Trophoblast cell (in vitro differentiated cells and primary cell): ENCODE measurements at regions not wholly inside any gene's neighbourhood (a gene's known extent, or its start where the extent isn't known, plus 50 kb on each side); places are given as distances from the start of the nearest gene placed in this dataset.

Experiments
- DNase-seq, 2 donors: peaks; one replicate each; pipeline ENCODE4 v3.0.0-alpha.2; 2016
- H2AFZ ChIP-seq: 2 replicates; pipeline ENCODE4 v1.6.1; 2013; ENCODE audit warnings: low read length, moderate library complexity, mild to moderate bottlenecking; ENCODE audit not compliant: insufficient read depth, poor library complexity
- H2AK5ac ChIP-seq: 2 replicates; pipeline ENCODE4 v1.6.1; 2013; ENCODE audit warnings: mild to moderate bottlenecking, low read length
- H2BK120ac ChIP-seq: 2 replicates; pipeline ENCODE4 v1.6.1; 2013; ENCODE audit warnings: low read length, mild to moderate bottlenecking, moderate library complexity; ENCODE audit not compliant: insufficient read depth, poor library complexity
- H2BK12ac ChIP-seq: 2 replicates; pipeline ENCODE4 v1.6.1; 2013; ENCODE audit warnings: mild to moderate bottlenecking, low read length, moderate library complexity
- H2BK5ac ChIP-seq: 2 replicates; pipeline ENCODE4 v1.6.1; 2013; ENCODE audit warnings: low read length, low read depth, moderate library complexity, mild to moderate bottlenecking; ENCODE audit not compliant: poor library complexity
- H3K14ac ChIP-seq: 2 replicates; pipeline ENCODE4 v1.6.1; 2013; ENCODE audit warnings: mild to moderate bottlenecking, low read length
- H3K18ac ChIP-seq: 2 replicates; pipeline ENCODE4 v1.6.1; 2013; ENCODE audit warnings: mild to moderate bottlenecking, low read length
- H3K23ac ChIP-seq: 2 replicates; pipeline ENCODE4 v1.6.1; 2013; ENCODE audit warnings: low read length
- H3K27ac ChIP-seq: 2 replicates; pipeline ENCODE4 v1.5.1; 2013; ENCODE audit warnings: low read depth, mild to moderate bottlenecking, inconsistent platforms, low read length, moderate library complexity
- H3K27me3 ChIP-seq: 2 replicates; pipeline ENCODE4 v1.6.1; 2013; ENCODE audit warnings: inconsistent platforms, mild to moderate bottlenecking, low read length, moderate library complexity; ENCODE audit not compliant: insufficient read depth
- H3K36me3 ChIP-seq, 2 experiments: 1 replicate in 1 of 2; 2 replicates in 1 of 2; pipeline ENCODE4 v1.6.1; 2013; ENCODE audit warnings: low read length in 2 of 2, mild to moderate bottlenecking in 2 of 2, moderate library complexity in 1 of 2; ENCODE audit not compliant: insufficient read depth in 2 of 2, control insufficient read depth in 1 of 2
- H3K4ac ChIP-seq: 2 replicates; pipeline ENCODE4 v1.6.1; 2013; ENCODE audit warnings: low read depth, mild to moderate bottlenecking, low read length, moderate library complexity
- H3K4me1 ChIP-seq, 2 experiments: 1 replicate in 1 of 2; 2 replicates in 1 of 2; pipeline ENCODE4 v1.6.1; 2013; ENCODE audit warnings: low read length in 2 of 2, mild to moderate bottlenecking in 2 of 2, moderate library complexity in 1 of 2; ENCODE audit not compliant: insufficient read depth in 2 of 2, control insufficient read depth in 1 of 2
- H3K4me2 ChIP-seq: 2 replicates; pipeline ENCODE4 v1.6.1; 2013; ENCODE audit warnings: inconsistent platforms, mild to moderate bottlenecking, low read length, moderate library complexity
- H3K4me3 ChIP-seq: 2 replicates; pipeline ENCODE4 v1.5.1; 2013; ENCODE audit warnings: mild to moderate bottlenecking, low read depth, low read length, inconsistent platforms
- H3K79me1 ChIP-seq: one replicate; pipeline ENCODE4 v1.6.1; 2013; ENCODE audit warnings: low read length
- H3K79me2 ChIP-seq: 2 replicates; pipeline ENCODE4 v1.6.1; 2013; ENCODE audit warnings: low read length, mild to moderate bottlenecking; ENCODE audit not compliant: control insufficient read depth, insufficient read depth, poor library complexity
- H3K9ac ChIP-seq: 2 replicates; pipeline ENCODE4 v1.6.1; 2013; ENCODE audit warnings: mild to moderate bottlenecking, low read length
- H3K9me3 ChIP-seq: 2 replicates; pipeline ENCODE4 v1.6.1; 2013; ENCODE audit warnings: low read depth, mild to moderate bottlenecking, control low read depth, inconsistent platforms, low read length; ENCODE audit not compliant: insufficient read depth
- H4K12ac ChIP-seq: 2 replicates; pipeline ENCODE4 v1.6.1; 2013; ENCODE audit warnings: low read depth, mild to moderate bottlenecking, low read length, moderate library complexity
- H4K8ac ChIP-seq: 2 replicates; pipeline ENCODE4 v1.6.1; 2013; ENCODE audit warnings: low read depth, mild to moderate bottlenecking, low read length, moderate library complexity
- H4K91ac ChIP-seq: one replicate; pipeline ENCODE4 v1.6.1; 2013; ENCODE audit warnings: low read depth, mild to moderate bottlenecking, low read length, moderate library complexity
- WGBS: extraction: QIAGEN DNeasy Blood & Tissue Kit; methylation state at CpG from one replicate; pipeline ENCODE4 v1.1.7; 2013; ENCODE audit warnings: missing lambda C conversion rate; ENCODE audit not compliant: insufficient read length, insufficient coverage; ENCODE audit errors: extremely low coverage; 5-methylcytosine and 5-hydroxymethylcytosine counted together

DNA sequence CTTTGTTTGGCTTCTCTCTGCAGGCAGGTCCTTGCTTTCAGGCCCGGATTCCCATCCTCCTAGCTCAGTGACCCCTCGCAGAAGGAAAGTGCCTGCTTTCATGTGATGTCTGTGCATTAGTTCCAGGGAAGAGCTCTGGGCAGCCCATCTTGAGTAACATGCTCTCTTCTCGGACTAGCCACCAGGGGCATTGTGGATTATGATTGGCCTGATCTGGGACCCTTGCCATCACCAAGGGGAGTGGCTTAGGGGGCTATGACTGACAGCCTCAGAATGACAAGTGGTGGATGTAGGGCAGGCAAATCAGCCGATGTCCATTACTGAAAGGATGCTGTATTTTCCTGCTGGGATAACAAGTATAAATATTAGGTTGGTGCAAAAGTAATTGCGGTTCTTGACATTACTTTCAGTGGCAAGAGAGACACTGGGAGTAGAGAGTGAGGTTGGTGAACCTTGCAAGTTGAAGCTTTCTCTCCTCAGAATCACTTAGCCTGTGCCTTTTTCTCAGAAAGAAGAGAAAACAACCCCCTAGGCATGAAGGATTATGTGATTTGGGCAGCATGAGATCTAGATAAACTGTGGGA, 71.5 kb upstream of the MPHOSPH6 start:
- Histone ChIP-seq H3K18ac (no peak overlapping the region), H3K4me1 (no peaks in the 10 kb centered on the region), H3K9ac (no peak overlapping the region), H2AFZ (no peak overlapping the region), H4K91ac (no peak overlapping the region), H2BK5ac (no peak overlapping the region), H3K27ac (no peak overlapping the region), H3K79me2 (no peaks in the 10 kb centered on the region), H2BK12ac (no peak overlapping the region), H4K8ac (no peak overlapping the region), H3K9me3 (no peaks in the 10 kb centered on the region), H3K27me3 (no peaks in the 10 kb centered on the region), H4K12ac (no peak overlapping the region), H3K14ac (no peak overlapping the region), H2AK5ac (no peak overlapping the region), H3K4me2 (no peak overlapping the region), H3K79me1 (no peaks in the 10 kb centered on the region), H3K36me3 (no peaks in the 10 kb centered on the region), H3K4ac (no peak overlapping the region), H2BK120ac (no peak overlapping the region), H3K4me3 (no peak overlapping the region), H3K23ac (no peak overlapping the region)
- DNase-seq = no peak
- no CpG with 5 or more reads among the region's 5 CpGs for WGBS

DNA sequence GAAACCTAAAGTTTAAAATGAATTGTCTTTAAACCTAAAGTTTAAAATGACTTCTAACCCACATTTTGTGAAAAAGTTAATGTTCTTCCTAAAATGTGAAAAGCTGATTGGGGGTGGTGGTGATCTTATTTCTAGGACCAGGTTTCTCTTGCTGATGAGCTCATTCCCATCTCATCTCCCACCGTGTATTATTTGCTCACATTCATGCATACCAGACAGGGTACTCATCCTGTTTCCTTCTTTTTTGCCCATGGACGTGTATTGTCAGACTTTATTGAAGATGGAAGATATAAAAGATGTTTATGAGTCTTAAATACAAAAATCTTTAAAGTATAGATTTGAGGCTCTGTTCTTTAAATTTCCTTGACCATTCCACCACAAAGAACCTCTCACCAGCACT, 70.1 kb upstream of the MPHOSPH6 start:
- H3K9ac ChIP-seq = no peak overlapping the region
- H3K4me3 ChIP-seq = no peak overlapping the region
- no peak overlapping the region for H4K91ac ChIP-seq
- no peaks in the 10 kb centered on the region for H3K9me3 ChIP-seq
- DNase-seq = no peak
- H3K79me1 ChIP-seq = no peaks in the 10 kb centered on the region
- H3K79me2 ChIP-seq = no peaks in the 10 kb centered on the region
- no peak overlapping the region for H2BK5ac ChIP-seq
- H3K4me2 ChIP-seq = no peak overlapping the region
- no peak overlapping the region for H3K4ac ChIP-seq
- H3K27ac ChIP-seq = no peak overlapping the region
- H3K14ac ChIP-seq = no peak overlapping the region
- WGBS = no CpG with 5 or more reads among the region's 2 CpGs
- no peak overlapping the region for H2BK120ac ChIP-seq
- no peak overlapping the region for H2BK12ac ChIP-seq
- no peaks in the 10 kb centered on the region for H3K36me3 ChIP-seq
- H4K8ac ChIP-seq = no peak overlapping the region
- no peaks in the 10 kb centered on the region for H3K4me1 ChIP-seq
- H3K23ac ChIP-seq = no peak overlapping the region
- H2AK5ac ChIP-seq = no peak overlapping the region
- H3K18ac ChIP-seq = no peak overlapping the region
- no peak overlapping the region for H2AFZ ChIP-seq
- no peak overlapping the region for H4K12ac ChIP-seq
- no peaks in the 10 kb centered on the region for H3K27me3 ChIP-seq

DNA sequence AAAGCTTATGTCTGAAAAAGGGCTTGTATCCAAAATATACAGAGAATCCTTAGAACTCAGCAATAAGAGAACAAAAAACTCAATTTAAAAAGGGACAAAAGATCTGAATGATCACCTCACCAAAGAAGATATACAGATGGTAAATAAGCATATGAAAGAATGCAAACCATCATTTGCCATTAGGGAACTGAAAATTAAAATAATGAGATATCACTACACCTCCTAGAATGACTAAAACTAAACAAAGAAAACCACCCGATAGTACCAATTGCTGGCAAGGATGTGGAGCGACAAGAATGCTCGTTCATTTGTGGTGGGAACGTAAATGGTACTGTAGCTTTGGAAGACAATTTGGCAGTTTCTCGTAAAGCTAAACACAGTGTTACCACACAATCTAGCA, 66.9 kb upstream of the MPHOSPH6 start:
- no peak overlapping the region for H2BK5ac ChIP-seq
- H3K23ac ChIP-seq = no peak overlapping the region
- no peak overlapping the region for H2AFZ ChIP-seq
- no peak overlapping the region for H4K12ac ChIP-seq
- H3K36me3 ChIP-seq = no peaks in the 10 kb centered on the region
- H2AK5ac ChIP-seq = no peak overlapping the region
- H3K9ac ChIP-seq = no peak overlapping the region
- H3K4ac ChIP-seq = no peak overlapping the region
- no peaks in the 10 kb centered on the region for H3K27me3 ChIP-seq
- no peaks in the 10 kb centered on the region for H3K79me1 ChIP-seq
- no peak overlapping the region for H3K18ac ChIP-seq
- no peak overlapping the region for H4K8ac ChIP-seq
- H4K91ac ChIP-seq = no peak overlapping the region
- no peak overlapping the region for H2BK120ac ChIP-seq
- no peaks in the 10 kb centered on the region for H3K9me3 ChIP-seq
- H3K4me3 ChIP-seq = no peak overlapping the region
- no peak overlapping the region for H2BK12ac ChIP-seq
- H3K27ac ChIP-seq = no peak overlapping the region
- H3K4me1 ChIP-seq = no peaks in the 10 kb centered on the region
- H3K14ac ChIP-seq = no peak overlapping the region
- WGBS = no CpG with 5 or more reads among the region's 5 CpGs
- H3K79me2 ChIP-seq = no peaks in the 10 kb centered on the region
- H3K4me2 ChIP-seq = no peak overlapping the region
- no peak for DNase-seq

DNA sequence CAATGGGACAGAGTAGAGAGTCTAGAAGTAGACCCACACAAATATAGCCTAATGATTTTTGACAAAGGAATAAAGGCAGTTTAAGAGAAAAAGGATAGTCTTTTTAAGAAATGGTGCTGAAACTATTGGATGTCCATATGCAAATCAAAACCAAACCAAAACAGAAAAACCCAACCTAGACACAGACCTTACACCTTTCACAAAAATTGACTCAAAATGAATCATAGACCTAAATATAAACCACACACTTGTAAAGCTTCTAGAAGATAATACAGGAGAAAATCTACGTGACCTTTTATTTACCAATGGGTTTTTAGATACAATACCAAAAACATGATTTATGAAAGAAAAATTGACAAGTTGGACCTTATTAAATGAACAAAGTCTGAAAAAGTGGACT, 66.4 kb upstream of the MPHOSPH6 start:
- Histone ChIP-seq H2BK120ac (no peak overlapping the region), H3K14ac (no peak overlapping the region), H2AFZ (no peak overlapping the region), H3K23ac (no peak overlapping the region), H2BK12ac (no peak overlapping the region), H2AK5ac (no peak overlapping the region), H3K18ac (no peak overlapping the region), H4K8ac (no peak overlapping the region), H3K79me2 (no peaks in the 10 kb centered on the region), H4K91ac (no peak overlapping the region), H3K27ac (no peak overlapping the region), H3K79me1 (no peaks in the 10 kb centered on the region), H3K4me3 (no peak overlapping the region), H4K12ac (no peak overlapping the region), H2BK5ac (no peak overlapping the region), H3K4me2 (no peak overlapping the region), H3K9ac (no peak overlapping the region), H3K36me3 (no peaks in the 10 kb centered on the region), H3K9me3 (no peaks in the 10 kb centered on the region), H3K27me3 (no peaks in the 10 kb centered on the region), H3K4ac (no peak overlapping the region), H3K4me1 (no peaks in the 10 kb centered on the region)
- no peak for DNase-seq
- no CpG with 5 or more reads among the region's 1 CpG for WGBS
